HCT116 (cell line): ENCODE measurements at regions not wholly inside any gene's neighbourhood (a gene's known extent, or its start where the extent isn't known, plus 50 kb on each side); places are given as distances from the start of the nearest gene placed in this dataset.

Experiments
- ATAC-seq: fragments of 200-7000 bp; cut with Tn5 transposase; 2 replicates; pipeline ENCODE4 v1.9.1; 2020; ENCODE audit warnings: mild to moderate bottlenecking, moderate library complexity
- BruUV-seq: library from RNA; stranded (reverse); fragments of 400-500 nt; replicated peaks from 2 replicates; lab custom pipeline; 2021; lab: Mats Ljungman, UMichigan
- CTCF ChIA-PET: fragments of 300-600 bp; sonication (Branson Sonifier 250); formaldehyde crosslinking; loops from one replicate; lab custom pipeline; 2021; ENCODE audit warnings: antibody characterized with exemption; lab: Charles Lee
- POLR2A ChIA-PET: fragments of 300-600, 350-600 bp; sonication (Branson Sonifier 250); formaldehyde crosslinking; loops from one replicate; lab custom pipeline; 2021; ENCODE audit warnings: antibody characterized with exemption; lab: Charles Lee
- RAD21 ChIA-PET, 2 experiments: fragments of 300-600 bp; sonication (Branson Sonifier 250); formaldehyde crosslinking; loops; one replicate each; lab custom pipeline; 2023; ENCODE audit warnings: low total read pairs in 2 of 2; ENCODE audit not compliant: uncharacterized antibody in 2 of 2, unreplicated experiment in 2 of 2, low non-redundant PET in 1 of 2; lab: Charles Lee
- DNase-seq: peaks from one replicate; pipeline ENCODE4 v3.0.0-alpha.2; 2010; ENCODE audit warnings: low read depth, low spot score
- H2AFZ ChIP-seq: fragments of 200-600 bp; shearing (Covaris generic), sonication (generic); 2 replicates; pipeline ENCODE4 v1.6.1; 2017; ENCODE audit warnings: low read depth, mixed run types, mixed read lengths, antibody characterized with exemption, low read length; ENCODE audit not compliant: poor library complexity, severe bottlenecking
- H3K27ac ChIP-seq: 2 replicates; pipeline ENCODE4 v1.5.1; 2012; ENCODE audit warnings: low read depth, low read length
- H3K27me3 ChIP-seq: fragments of 200-600 bp; sonication (generic); 2 replicates; pipeline ENCODE4 v1.6.1; 2016; ENCODE audit warnings: mixed run types, low read length, mixed read lengths; ENCODE audit not compliant: insufficient read depth
- H3K36me3 ChIP-seq, 2 experiments: fragments of 200-500 bp in 1 of 2; fragments of 200-600 bp in 1 of 2; sonication (Bioruptor generic) in 1 of 2; sonication (generic) in 1 of 2; 2 replicates each; pipeline versions ENCODE4 v1.5.1 to v1.6.1; 2014 to 2016; ENCODE audit warnings: low read length in 2 of 2, inconsistent platforms in 1 of 2, mixed read lengths in 1 of 2, mixed run types in 1 of 2; ENCODE audit not compliant: insufficient read depth in 2 of 2, control insufficient read depth in 1 of 2
- H3K4me1 ChIP-seq, 2 experiments: fragments of 200-600 bp in 1 of 2; sonication (generic) in 1 of 2; 2 replicates each; pipeline versions ENCODE4 v1.5.1 to v1.6.1; 2012 to 2017; ENCODE audit warnings: low read length in 2 of 2, inconsistent platforms in 1 of 2, mild to moderate bottlenecking in 1 of 2, mixed read lengths in 1 of 2, mixed run types in 1 of 2, moderate library complexity in 1 of 2; ENCODE audit not compliant: insufficient read depth in 2 of 2, control insufficient read depth in 1 of 2
- H3K4me2 ChIP-seq: fragments of 200-600 bp; sonication (generic); 2 replicates; pipeline ENCODE4 v1.6.1; 2017; ENCODE audit warnings: mixed run types, low read length, mixed read lengths
- H3K4me3 ChIP-seq, 2 experiments: fragments of 200-600 bp in 1 of 2; sonication (generic) in 1 of 2; replicated peaks in 1 of 2; 2 replicates each; pipeline ENCODE4 v1.5.1; 2011 to 2016; ENCODE audit warnings: low read length in 2 of 2, control low read depth in 1 of 2, low read depth in 1 of 2, mild to moderate bottlenecking in 1 of 2, mixed read lengths in 1 of 2, mixed run types in 1 of 2
- H3K79me2 ChIP-seq: fragments of 200-600 bp; sonication (generic); 2 replicates; pipeline ENCODE4 v1.6.1; 2017; ENCODE audit warnings: mild to moderate bottlenecking, mixed run types, low read length, moderate library complexity, mixed read lengths; ENCODE audit not compliant: insufficient read depth
- H3K9ac ChIP-seq: fragments of 200-600 bp; sonication (generic); 2 replicates; pipeline ENCODE4 v1.6.1; 2016; ENCODE audit warnings: low read length, mixed read lengths
- H3K9me2 ChIP-seq: fragments of 200-600 bp; sonication (generic), shearing (Covaris generic); 2 replicates; pipeline ENCODE4 v1.6.1; 2017; ENCODE audit warnings: mixed run types, mild to moderate bottlenecking, moderate library complexity; ENCODE audit not compliant: insufficient read depth
- H3K9me3 ChIP-seq, 2 experiments: fragments of 200-500 bp in 1 of 2; fragments of 200-600 bp in 1 of 2; sonication (Bioruptor generic) in 1 of 2; sonication (generic) in 1 of 2; 2 replicates each; pipeline ENCODE4 v1.6.1; 2014 to 2017; ENCODE audit warnings: low read length in 2 of 2, mixed read lengths in 2 of 2, inconsistent platforms in 1 of 2, low read depth in 1 of 2, mild to moderate bottlenecking in 1 of 2, mixed run types in 1 of 2, moderate library complexity in 1 of 2; ENCODE audit not compliant: control insufficient read depth in 1 of 2, insufficient read depth in 1 of 2
- H4K20me1 ChIP-seq: fragments of 200-600 bp; sonication (generic), shearing (Covaris generic); 2 replicates; pipeline ENCODE4 v1.6.1; 2017; ENCODE audit warnings: mixed run types, mild to moderate bottlenecking, moderate library complexity; ENCODE audit not compliant: insufficient read depth
- CBX3 ChIP-seq: IDR thresholded peaks from 2 replicates; pipeline ENCODE4 v1.6.1; 2012; ENCODE audit warnings: low read depth
- CEBPB ChIP-seq: IDR thresholded peaks from 2 replicates; pipeline ENCODE4 v1.6.1; 2012; ENCODE audit warnings: low read depth
- CTCF ChIP-seq, 3 experiments: fragments of 200-600 bp in 1 of 3; sonication (generic) in 1 of 3; IDR thresholded peaks in 2 of 3; conservative IDR thresholded peaks in 1 of 3; 2 replicates each; pipeline ENCODE4 v1.5.1; 2012 to 2017; ENCODE audit warnings: low read depth in 2 of 3, low read length in 2 of 3, antibody characterized with exemption in 1 of 3, borderline replicate concordance in 1 of 3, control low read depth in 1 of 3, mild to moderate bottlenecking in 1 of 3, mixed read lengths in 1 of 3, mixed run types in 1 of 3, moderate library complexity in 1 of 3; ENCODE audit not compliant: insufficient read depth in 1 of 3
- ELF1 ChIP-seq: IDR thresholded peaks from 2 replicates; pipeline ENCODE4 v1.6.1; 2012; ENCODE audit warnings: low read depth, borderline replicate concordance
- EZH2 ChIP-seq: fragments of 200-600 bp; sonication (generic); IDR thresholded peaks from 2 replicates; pipeline ENCODE4 v1.6.1; 2017; ENCODE audit warnings: antibody characterized with exemption, mixed run types
- EZH2phosphoT487 ChIP-seq: fragments of 200-600 bp; IDR thresholded peaks from 2 replicates; pipeline ENCODE4 v1.6.1; 2018; ENCODE audit warnings: antibody characterized with exemption, borderline replicate concordance
- FOSL1 ChIP-seq: IDR thresholded peaks from 2 replicates; pipeline ENCODE4 v1.6.1; 2012; ENCODE audit warnings: low read depth
- JUND ChIP-seq: IDR thresholded peaks from 2 replicates; pipeline ENCODE4 v1.6.1; 2012
- MAX ChIP-seq: IDR thresholded peaks from 2 replicates; pipeline ENCODE4 v1.6.1; 2012
- POLR2A ChIP-seq: IDR thresholded peaks from 2 replicates; pipeline ENCODE4 v1.7.0; 2011; ENCODE audit warnings: borderline replicate concordance; ENCODE audit not compliant: insufficient read depth, insufficient read length; ENCODE audit errors: extremely low read depth
- POLR2AphosphoS5 ChIP-seq: IDR thresholded peaks from 2 replicates; pipeline ENCODE4 v1.6.1; 2011; ENCODE audit warnings: mild to moderate bottlenecking, low read depth, low read length, moderate library complexity
- RAD21 ChIP-seq: IDR thresholded peaks from 2 replicates; pipeline ENCODE4 v1.6.1; 2012; ENCODE audit warnings: low read depth, mild to moderate bottlenecking
- SP1 ChIP-seq: IDR thresholded peaks from 2 replicates; pipeline ENCODE4 v1.6.1; 2012; ENCODE audit warnings: low read depth
- SRF ChIP-seq: IDR thresholded peaks from 2 replicates; pipeline ENCODE4 v1.6.1; 2012; ENCODE audit warnings: low read depth
- ZFX ChIP-seq: fragments of 450-650 bp; IDR thresholded peaks from 2 replicates; pipeline ENCODE4 v1.6.1; 2017
- ZNF274 ChIP-seq: fragments of 200-500 bp; sonication (Bioruptor generic); IDR thresholded peaks from 2 replicates; pipeline ENCODE4 v1.6.1; 2014; ENCODE audit warnings: mild to moderate bottlenecking, low read depth, low read length, inconsistent platforms
- intact Hi-C: fragments of 100-400 bp; cut with micrococcal nuclease; formaldehyde crosslinking; loops from 2 replicates; pipeline ENCODE4 v1.10.0; 2022
- TF ChIP-seq, protein P1 (sequence below): IDR thresholded peaks from 2 replicates; pipeline ENCODE4 v1.6.1; 2012; ENCODE audit warnings: low read depth

DNA sequence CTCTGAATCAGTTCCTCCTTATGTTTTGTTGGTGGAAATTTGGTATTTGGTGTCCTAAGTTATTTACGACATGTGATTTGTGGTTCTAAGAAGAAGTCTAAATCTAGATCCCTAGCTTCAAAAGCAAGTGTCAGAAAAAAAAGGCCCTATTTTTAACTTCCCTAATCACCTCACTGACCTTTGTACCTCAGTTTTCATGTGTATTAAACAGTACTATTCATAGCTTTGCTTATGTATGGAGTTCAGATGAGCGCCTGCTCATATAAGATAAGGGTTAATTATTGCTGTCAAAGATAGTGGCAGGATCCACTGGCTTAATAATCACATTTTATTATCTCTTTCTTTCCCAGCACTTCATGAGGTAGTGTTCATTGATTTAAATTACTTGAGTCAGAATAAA is 318.2 kb downstream of the PARP8 start:
- Histone ChIP-seq H3K27me3 (no peaks in the 10 kb centered on the region), H2AFZ (no peak overlapping the region), H4K20me1 (no peaks in the 10 kb centered on the region), H3K9me3 (no peaks in the 10 kb centered on the region), H3K4me2 (no peak overlapping the region), H3K4me1 (no peaks in the 10 kb centered on the region), H3K9me2 (no peaks in the 10 kb centered on the region), H3K36me3 (no peaks in the 10 kb centered on the region), H3K4me3 (no peak overlapping the region), H3K27ac (no peak overlapping the region), H3K79me2 (no peaks in the 10 kb centered on the region), H3K9ac (no peak overlapping the region)
- DNase-seq (no peak), ATAC-seq (no peak)
- ChIA-PET POLR2A (no interaction called here), CTCF (no interaction called here), RAD21 (no interaction called here)
- BruUV-seq = no TSS peak
- intact Hi-C loops = no loop called here
- no peak for TF ChIP-seq CTCF (IDR thresholded peaks at IDR 0.05 in 2 of 3, conservative IDR thresholded peaks at IDR 0.05 in 1 of 3; ENCODE audit: borderline replicate concordance in 1 of 3, insufficient read depth in 1 of 3, low read depth in 2 of 3, low read length in 2 of 3)
- TF ChIP-seq CBX3 = no peak
- no peak for TF ChIP-seq CEBPB
- no peak for TF ChIP-seq RAD21
- no peak for TF ChIP-seq POLR2A
- TF ChIP-seq EZH2phosphoT487 = no peak
- no peak for TF ChIP-seq POLR2AphosphoS5
- TF ChIP-seq ZNF274 = no peak
- TF ChIP-seq FOSL1 = no peak
- TF ChIP-seq SRF = no peak
- TF ChIP-seq MAX = no peak
- no peak for TF ChIP-seq EZH2
- no peak for TF ChIP-seq JUND
- no peak for TF ChIP-seq SP1
- TF ChIP-seq ELF1 = no peak
- TF ChIP-seq ZFX = no peak
- TF ChIP-seq, protein P1, sequence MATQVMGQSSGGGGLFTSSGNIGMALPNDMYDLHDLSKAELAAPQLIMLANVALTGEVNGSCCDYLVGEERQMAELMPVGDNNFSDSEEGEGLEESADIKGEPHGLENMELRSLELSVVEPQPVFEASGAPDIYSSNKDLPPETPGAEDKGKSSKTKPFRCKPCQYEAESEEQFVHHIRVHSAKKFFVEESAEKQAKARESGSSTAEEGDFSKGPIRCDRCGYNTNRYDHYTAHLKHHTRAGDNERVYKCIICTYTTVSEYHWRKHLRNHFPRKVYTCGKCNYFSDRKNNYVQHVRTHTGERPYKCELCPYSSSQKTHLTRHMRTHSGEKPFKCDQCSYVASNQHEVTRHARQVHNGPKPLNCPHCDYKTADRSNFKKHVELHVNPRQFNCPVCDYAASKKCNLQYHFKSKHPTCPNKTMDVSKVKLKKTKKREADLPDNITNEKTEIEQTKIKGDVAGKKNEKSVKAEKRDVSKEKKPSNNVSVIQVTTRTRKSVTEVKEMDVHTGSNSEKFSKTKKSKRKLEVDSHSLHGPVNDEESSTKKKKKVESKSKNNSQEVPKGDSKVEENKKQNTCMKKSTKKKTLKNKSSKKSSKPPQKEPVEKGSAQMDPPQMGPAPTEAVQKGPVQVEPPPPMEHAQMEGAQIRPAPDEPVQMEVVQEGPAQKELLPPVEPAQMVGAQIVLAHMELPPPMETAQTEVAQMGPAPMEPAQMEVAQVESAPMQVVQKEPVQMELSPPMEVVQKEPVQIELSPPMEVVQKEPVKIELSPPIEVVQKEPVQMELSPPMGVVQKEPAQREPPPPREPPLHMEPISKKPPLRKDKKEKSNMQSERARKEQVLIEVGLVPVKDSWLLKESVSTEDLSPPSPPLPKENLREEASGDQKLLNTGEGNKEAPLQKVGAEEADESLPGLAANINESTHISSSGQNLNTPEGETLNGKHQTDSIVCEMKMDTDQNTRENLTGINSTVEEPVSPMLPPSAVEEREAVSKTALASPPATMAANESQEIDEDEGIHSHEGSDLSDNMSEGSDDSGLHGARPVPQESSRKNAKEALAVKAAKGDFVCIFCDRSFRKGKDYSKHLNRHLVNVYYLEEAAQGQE = no peak
